ENCODE measurements at regions not wholly inside any gene's neighbourhood (a gene's known extent, or its start where the extent isn't known, plus 50 kb on each side); places are given as distances from the start of the nearest gene placed in this dataset.
"Not testable (repeated sequence)": the region's sequence is repeated elsewhere in the genome, so short reads cannot be mapped to it uniquely, and the experiment has no call there.

DNA sequence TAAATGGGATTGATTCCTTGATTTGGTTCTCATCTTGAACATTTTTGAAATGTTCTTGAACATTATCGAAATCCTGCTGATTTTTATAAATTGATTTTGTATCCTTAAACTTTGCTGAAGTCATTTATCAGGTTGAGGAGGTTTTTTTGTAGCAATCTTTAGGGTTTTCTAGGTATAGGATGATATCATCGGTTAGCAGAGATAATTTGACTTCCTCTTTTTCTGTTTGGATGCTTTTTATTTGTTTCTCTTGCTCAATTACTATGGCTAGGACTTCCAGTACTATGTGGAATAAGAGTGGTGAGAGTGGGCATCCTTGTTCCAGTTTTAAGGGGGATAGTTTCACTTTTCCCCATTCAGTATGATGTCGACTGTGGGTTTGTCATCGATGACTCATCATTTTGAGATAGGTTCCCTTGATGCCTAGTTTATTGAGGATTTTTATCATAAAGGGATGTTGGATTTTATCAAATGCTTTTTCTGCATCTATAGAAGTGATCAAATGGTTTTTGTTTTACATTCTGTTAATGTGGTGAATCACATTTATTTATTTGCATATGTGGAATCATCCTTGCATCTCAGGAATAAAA lies 201.5 kb upstream of the ZSWIM2 start:
- FAIRE-seq = peak; percentile 67

DNA sequence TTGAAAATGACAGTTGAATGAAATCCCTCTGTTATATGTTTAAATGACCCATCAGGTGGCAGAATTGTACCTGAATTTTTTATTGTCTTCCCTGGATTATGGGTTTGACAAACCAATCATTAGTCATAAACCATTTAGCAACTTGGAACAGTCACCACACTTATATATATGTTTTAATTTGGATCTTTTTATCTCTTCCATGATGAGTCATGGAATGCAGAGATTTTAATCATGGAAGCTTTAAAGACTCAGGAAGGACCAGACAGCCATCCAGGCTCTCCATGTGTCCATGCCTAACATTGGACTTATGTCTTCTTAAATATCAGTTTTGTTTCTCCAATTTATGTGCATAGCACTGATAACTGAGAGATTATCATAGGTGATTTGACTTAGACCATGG lies 188.3 kb upstream of the ZSWIM2 start:
- DNase-seq (ENCODE audit: insufficient read length, low spot score) (no peak), FAIRE-seq (no peak)

More for the DNA sequence above, 201.5 kb upstream of the ZSWIM2 start:
- no peak for TF ChIP-seq POLR2A (IDR thresholded peaks at IDR 0.05; ENCODE audit: low read depth, low read length)
- no peak for DNase-seq (ENCODE audit: insufficient read length, low spot score)

DNA sequence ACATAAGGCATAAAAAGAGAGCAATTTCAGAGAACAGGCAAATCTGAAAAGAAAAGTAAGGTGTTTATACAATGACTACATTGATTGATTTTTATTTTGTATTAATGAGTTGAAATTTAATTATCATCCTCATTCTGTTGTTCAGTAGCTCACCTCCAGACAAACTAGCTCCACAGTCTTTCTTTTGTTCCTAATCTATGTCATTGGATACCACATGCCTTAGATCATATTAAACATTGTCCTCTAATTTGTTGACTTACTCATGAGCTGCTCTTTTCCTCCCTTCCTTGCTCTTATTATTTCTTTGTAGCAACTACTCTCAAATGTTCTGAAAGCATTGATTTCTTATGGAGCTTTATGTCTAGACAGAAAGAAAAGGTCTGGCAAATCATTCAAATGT lies 185.5 kb upstream of the ZSWIM2 start:
- TF ChIP-seq POLR2A (IDR thresholded peaks at IDR 0.05; ENCODE audit: low read depth, low read length) = no peak
- DNase-seq (ENCODE audit: insufficient read length, low spot score) = no peak
- no peak for FAIRE-seq

More for the DNA sequence above, 188.3 kb upstream of the ZSWIM2 start:
- TF ChIP-seq POLR2A (IDR thresholded peaks at IDR 0.05; ENCODE audit: low read depth, low read length) = no peak

DNA sequence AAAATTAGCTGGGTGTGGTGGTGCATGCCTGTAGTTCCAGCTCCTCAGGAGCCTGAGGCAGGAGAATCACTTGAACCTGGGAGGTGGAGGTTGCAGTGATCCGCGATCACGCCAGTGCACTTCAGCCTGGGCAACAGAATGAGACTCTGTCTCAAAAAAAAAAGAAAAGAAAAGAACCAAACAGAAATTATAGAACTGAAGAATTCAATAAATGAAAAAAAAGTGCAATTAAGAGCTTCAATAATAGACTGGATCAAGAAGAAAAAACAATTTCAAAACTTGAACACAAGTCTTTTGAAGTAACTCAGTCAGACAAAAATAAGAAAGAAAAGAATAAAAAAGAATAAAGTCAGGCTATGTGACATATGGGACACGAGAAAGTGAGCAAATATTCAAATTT lies 175.8 kb upstream of the ZSWIM2 start:
- TF ChIP-seq POLR2A (IDR thresholded peaks at IDR 0.05; ENCODE audit: low read depth, low read length) = no peak
- no peak for FAIRE-seq
- no peak for DNase-seq (ENCODE audit: insufficient read length, low spot score)

DNA sequence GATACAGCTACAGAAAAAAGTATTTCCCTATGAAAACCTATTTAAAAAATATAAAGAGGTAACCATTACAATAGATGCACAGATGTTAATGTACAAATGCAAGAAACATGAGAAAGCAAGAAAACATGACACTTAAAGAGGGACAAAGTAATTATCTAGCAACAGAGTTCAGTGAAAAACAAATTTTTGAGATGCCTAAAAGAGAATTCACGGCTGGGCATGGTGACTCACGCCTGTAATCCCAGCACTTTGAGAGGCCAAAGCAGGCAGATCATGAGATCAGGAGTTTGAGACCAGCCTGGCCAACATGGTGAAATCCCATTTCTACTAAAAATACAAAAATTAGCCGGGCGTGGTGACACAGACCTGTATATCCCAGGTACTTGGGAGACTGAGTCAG lies 175.0 kb upstream of the ZSWIM2 start:
- not testable (repeated sequence) for FAIRE-seq; DNase-seq (ENCODE audit: insufficient read length, low spot score)

DNA sequence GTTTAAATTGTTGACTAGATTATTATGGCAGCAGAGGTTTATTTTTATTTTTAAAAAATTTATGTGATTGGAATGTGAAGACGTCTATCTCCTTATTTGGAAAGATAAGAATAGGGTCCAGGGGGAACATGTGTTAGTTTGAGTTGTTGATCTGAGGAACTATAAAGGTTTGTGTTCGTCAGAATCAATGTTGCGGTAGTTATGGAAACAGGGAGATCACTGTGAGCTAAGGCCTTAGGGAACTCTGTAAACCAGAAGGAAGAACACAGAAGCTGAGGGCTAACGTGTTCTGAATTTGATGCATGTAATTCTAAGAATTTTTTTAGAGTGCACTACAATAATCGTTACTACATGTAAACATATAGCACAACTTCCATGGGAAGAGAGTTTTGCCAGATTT lies 168.5 kb upstream of the ZSWIM2 start:
- no peak for TF ChIP-seq POLR2A (IDR thresholded peaks at IDR 0.05; ENCODE audit: low read depth, low read length)
- no peak for FAIRE-seq
- DNase-seq (ENCODE audit: insufficient read length, low spot score) = no peak

DNA sequence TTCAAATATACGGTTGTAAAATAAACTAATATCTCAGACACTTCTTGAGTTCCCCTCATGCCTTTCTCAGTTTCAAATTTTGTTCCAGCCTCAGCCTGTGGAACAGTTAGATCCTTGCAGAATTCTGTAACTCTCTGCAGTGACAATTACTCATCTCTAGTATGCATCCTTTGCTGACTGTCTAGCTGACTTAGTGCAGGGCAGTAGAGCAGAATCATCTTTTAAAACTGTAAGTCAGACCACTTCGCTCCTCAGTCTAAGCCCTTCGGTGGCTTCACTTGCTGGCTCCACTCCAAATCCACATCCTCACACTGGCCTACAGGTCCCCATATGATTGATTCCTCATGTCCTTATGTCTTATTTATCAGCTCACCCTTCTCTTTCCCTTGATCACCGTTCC lies 164.1 kb upstream of the ZSWIM2 start:
- DNase-seq (ENCODE audit: insufficient read length, low spot score) (no peak), FAIRE-seq (no peak)
- TF ChIP-seq POLR2A (IDR thresholded peaks at IDR 0.05; ENCODE audit: low read depth, low read length) = no peak

DNA sequence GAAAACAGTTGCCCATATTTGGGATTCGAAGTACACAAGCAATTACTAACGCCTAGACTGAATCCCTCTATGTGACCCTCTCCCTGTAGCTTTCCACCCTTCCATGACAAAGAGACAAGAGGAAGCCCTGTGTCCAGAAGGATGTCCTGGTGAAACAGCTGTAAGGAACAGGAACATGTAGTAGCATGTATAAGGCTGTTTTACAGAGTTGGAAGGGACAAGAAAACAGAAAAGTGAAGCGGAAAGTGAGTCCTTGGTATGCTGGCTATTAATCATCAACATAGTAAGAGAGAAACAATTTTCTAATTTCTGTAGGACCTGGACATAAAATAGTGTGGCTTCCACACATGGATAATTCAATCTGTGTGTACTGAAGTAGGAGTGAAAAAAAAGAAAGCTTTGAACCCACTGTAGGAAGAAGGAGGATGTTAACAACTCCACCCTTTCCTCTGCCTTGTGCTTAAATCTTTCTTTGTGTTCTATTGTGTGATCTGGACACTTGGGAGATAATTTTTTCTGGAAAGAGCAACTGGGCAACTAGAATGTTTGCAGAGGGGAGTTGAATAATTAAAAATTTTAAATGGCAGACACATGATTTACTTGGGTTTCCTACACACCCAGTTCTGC lies 162.3 kb upstream of the ZSWIM2 start:
- TF ChIP-seq POLR2A (IDR thresholded peaks at IDR 0.05; ENCODE audit: low read depth, low read length) = no peak
- no peak for DNase-seq (ENCODE audit: insufficient read length, low spot score)
- no peak for FAIRE-seq

DNA sequence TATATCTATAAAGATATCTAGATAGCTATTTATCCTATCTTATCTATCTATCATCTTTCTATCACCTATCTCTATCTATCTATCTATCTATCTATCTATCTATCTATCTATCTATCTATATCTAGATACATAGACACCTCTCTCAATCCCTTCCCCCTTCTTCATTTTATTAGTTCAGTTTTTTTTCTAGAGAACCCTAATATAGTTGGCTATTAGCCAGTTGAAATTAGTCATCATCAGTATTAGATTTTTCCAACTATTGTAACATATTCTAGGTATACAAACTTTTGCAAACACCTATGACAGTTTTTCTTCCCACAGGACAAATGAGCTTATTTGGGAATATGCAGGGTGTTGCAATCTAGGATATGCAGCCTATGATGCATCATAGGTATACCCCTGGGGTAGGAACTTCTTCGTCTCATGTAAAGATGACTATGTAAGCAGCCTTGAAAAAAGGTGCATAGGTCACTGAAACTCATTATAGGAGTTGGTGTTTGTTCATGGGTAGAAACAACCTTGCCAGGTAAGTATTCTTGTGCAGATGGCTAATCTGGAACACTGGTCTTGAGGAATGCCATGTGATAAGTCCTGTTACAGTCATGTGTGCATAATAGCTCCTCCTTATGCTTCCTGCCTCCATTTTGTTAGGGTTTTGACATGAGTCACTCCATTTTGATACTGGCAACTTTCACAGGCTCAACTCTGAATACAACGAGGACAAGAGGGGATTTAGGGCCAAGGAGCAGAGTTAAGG lies 160.7 kb upstream of the ZSWIM2 start:
- no peak for TF ChIP-seq POLR2A (IDR thresholded peaks at IDR 0.05; ENCODE audit: low read depth, low read length)
- no peak for DNase-seq (ENCODE audit: insufficient read length, low spot score)
- no peak for FAIRE-seq

DNA sequence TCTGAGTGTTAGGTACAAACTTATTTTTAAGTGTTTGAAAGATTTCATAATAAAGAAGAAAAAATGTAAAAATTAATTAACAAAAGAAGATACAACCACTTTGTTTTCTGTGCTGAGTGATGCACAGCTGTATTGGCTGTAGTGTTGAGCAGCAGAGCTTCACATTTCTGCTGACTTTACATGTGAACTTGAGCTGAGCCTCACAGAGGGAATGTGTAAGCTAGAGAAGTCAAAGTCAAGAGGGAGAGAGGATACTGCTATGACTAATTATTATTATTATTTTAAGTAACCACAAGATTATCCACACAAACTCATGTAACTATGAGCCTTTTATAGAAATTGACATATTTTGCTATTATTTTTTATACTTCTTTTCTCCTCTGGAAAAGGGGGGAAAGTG lies 159.1 kb upstream of the ZSWIM2 start:
- TF ChIP-seq POLR2A (IDR thresholded peaks at IDR 0.05; ENCODE audit: low read depth, low read length) = no peak
- FAIRE-seq (no peak), DNase-seq (ENCODE audit: insufficient read length, low spot score) (no peak)

DNA sequence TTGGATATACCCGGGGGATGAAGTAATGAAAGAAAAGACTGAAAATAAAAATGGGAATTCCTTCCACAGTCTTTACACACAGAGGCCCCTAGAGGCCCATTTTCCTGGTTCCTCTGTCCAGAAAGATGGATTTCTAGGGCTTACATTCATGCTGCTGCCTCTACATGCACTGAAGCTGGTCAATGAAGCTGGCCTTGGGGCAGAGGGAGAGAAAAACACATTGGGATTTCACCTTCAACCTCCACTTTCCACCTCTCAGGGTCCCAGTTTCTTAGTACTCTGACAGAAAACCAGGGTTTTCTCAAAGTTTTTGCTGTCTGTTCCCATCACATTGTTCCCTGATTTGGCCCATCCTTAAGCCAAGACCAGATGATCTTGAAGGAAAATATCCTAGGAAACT lies 154.6 kb upstream of the ZSWIM2 start:
- FAIRE-seq = no peak
- no peak for TF ChIP-seq POLR2A (IDR thresholded peaks at IDR 0.05; ENCODE audit: low read depth, low read length)
- no peak for DNase-seq (ENCODE audit: insufficient read length, low spot score)

DNA sequence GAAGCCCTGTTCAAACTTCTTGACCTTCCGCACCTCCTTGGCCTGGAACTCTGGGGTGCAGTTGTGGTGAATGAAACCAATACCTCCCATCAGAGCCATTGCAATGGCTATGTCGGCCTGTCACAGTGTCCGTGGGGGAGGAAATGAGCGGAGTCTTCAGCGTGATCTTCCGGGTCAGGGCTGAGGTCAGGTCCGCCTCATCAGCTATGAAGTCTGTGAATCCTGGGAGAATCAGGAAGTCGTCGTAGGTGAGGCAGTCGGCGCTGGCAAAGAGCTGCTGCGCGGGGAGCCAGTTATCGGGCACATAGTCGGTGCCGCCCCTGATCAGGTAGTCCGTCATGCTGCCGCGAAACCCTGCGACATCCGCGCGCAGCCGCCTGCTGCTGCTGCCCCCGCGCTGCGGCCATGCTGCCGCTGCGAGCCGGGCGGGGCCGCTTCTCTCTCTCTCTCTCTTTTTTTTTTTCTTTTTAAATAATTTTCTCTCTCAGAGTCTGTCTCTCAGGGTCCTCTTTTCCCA lies 154.1 kb upstream of the ZSWIM2 start:
- DNase-seq (ENCODE audit: insufficient read length, low spot score) (no peak), FAIRE-seq (no peak)
- TF ChIP-seq POLR2A (IDR thresholded peaks at IDR 0.05; ENCODE audit: low read depth, low read length) = no peak

DNA sequence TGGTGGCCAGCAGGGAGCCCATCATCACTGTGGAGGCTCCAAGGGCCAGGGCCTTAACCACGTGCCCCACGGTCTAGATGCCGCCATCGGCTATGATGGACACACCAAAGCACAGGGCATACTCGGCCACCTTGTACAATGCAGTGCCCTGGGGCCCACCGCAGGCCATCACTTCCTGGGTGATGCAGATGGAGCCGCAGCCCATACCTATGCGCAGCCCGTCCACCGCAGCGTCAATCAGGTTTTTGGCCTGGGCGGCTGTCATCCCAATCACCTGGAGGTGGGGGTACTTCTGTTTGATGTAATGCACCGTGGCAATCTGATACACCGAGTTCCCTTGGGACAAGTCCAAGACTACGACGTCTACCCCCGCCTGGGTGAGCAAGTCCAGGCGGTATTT lies 153.3 kb upstream of the ZSWIM2 start:
- no peak for DNase-seq (ENCODE audit: insufficient read length, low spot score)
- FAIRE-seq = no peak

DNA sequence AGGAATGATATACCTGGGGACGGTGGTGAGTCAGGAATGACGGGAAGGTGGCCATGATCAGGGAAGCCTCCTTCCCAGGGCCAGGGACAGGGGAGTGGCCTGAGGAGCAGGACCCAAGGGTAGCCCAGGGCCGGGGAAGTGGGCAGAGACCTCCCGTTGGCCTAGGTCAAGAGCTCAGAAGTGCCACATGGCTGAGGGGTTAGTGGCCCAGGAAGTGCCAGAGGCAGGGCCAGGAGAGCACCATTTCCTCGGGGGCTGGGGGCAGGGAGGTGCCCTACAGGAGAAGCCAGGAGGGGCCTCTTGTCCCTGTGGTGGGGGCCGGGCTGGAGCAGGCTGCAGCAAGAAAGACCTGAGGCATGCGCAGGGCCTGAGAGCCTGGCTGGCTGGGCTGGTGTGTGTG lies 152.3 kb upstream of the ZSWIM2 start:
- TF ChIP-seq POLR2A (IDR thresholded peaks at IDR 0.05; ENCODE audit: low read depth, low read length) = no peak
- FAIRE-seq (no peak), DNase-seq (ENCODE audit: insufficient read length, low spot score) (no peak)

More for the DNA sequence above, 153.3 kb upstream of the ZSWIM2 start:
- TF ChIP-seq POLR2A (IDR thresholded peaks at IDR 0.05; ENCODE audit: low read depth, low read length) = no peak

DNA sequence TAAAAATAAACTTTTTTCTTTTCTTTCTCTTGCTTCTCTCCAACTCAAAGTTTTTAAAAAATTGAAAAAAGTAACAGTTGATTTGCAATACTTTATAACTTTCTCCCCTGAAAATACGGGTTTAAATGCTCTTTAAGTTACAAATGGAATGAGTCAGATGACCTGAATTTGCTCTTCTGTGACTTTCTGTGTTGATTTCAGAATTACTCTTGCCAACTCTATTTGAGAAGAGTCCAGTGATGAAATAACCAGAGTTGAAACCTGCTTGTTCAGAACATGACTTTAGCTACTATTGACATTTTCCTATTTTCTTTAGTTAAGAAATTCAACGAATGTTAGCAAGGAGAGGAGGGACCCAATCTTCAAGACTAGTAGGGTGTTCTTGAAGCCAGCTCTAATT lies 146.1 kb upstream of the ZSWIM2 start:
- no peak for DNase-seq (ENCODE audit: insufficient read length, low spot score)
- TF ChIP-seq POLR2A (IDR thresholded peaks at IDR 0.05; ENCODE audit: low read depth, low read length) = no peak
- FAIRE-seq = peak; percentile 50
